ENCODE measurements at regions not wholly inside any gene's neighbourhood (a gene's known extent, or its start where the extent isn't known, plus 50 kb on each side); places are given as distances from the start of the nearest gene placed in this dataset.

DNA sequence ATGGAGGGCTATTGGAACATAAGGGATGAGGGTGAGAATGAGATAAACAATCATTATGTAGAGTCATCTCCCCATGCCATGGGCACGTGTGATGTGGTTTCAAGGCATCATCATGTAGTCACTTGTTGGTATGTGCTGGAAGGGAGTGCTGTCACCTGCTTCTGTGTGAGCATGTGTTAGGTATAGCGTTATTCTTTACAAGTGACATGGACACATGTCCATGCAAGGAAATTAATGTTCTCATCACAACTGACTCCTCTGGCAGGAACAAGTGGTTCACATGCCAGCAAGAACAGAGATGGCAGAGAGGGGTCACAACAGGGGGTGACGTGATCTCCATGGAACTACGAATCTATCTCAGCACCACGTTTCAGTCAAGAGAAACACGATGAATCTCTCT, 815.8 kb downstream of the BCL11B start:
- TF ChIP-seq CTCF (IDR thresholded peaks at IDR 0.05; ENCODE audit: poor library complexity) = no peak
- no peak for TF ChIP-seq EZH2 (IDR thresholded peaks at IDR 0.05; ENCODE audit: borderline replicate concordance)
